Activated T-cell treated with anti-CD3 and anti-CD28 coated beads for 4 hours (primary cell): ENCODE measurements at regions not wholly inside any gene's neighbourhood (a gene's known extent, or its start where the extent isn't known, plus 50 kb on each side); places are given as distances from the start of the nearest gene placed in this dataset.
"Not testable (repeated sequence)": the region's sequence is repeated elsewhere in the genome, so short reads cannot be mapped to it uniquely, and the experiment has no call there.

Experiments
- DNase-seq: peaks from one replicate; pipeline ENCODE4 v3.0.0-alpha.2; 2020

GRCh38 chr2:16057661-16058060 is 117.3 kb downstream of the MYCN start:
- no peak for DNase-seq

- no peak for DNase-seq
These were observed 115.7 kb downstream of the MYCN start for GRCh38 chr2:16055848-16056580.

GRCh38 chr2:16053437-16054257 is 113.3 kb downstream of the MYCN start:
- DNase-seq: no peak

GRCh38 chr2:16052571-16053052 is 112.3 kb downstream of the MYCN start:
- DNase-seq: not testable (repeated sequence)

GRCh38 chr2:16051841-16052564 is 111.7 kb downstream of the MYCN start:
- DNase-seq: no peak

GRCh38 chr2:16050908-16051489 is 110.6 kb downstream of the MYCN start:
- DNase-seq: no peak

GRCh38 chr2:16050261-16050907 is 110.0 kb downstream of the MYCN start:
- DNase-seq: no peak

- no peak for DNase-seq
These were observed 109.1 kb downstream of the MYCN start for GRCh38 chr2:16049406-16049805.

GRCh38 chr2:16048466-16048865 is 108.1 kb downstream of the MYCN start:
- DNase-seq: no peak

- DNase-seq: no peak
These were observed 107.4 kb downstream of the MYCN start for GRCh38 chr2:16047701-16048100.

- no peak for DNase-seq
These were observed 106.3 kb downstream of the MYCN start for GRCh38 chr2:16046649-16047048.

GRCh38 chr2:16045653-16046352 is 105.5 kb downstream of the MYCN start:
- DNase-seq: no peak

- DNase-seq: no peak
These were observed 104.7 kb downstream of the MYCN start for GRCh38 chr2:16044946-16045456.

- DNase-seq: no peak
These were observed 103.3 kb downstream of the MYCN start for GRCh38 chr2:16043627-16044026.

GRCh38 chr2:16043192-16043591 is 102.8 kb downstream of the MYCN start:
- DNase-seq: no peak

- DNase-seq: no peak
These were observed 101.9 kb downstream of the MYCN start for GRCh38 chr2:16042201-16042700.

GRCh38 chr2:16040271-16041010 is 100.1 kb downstream of the MYCN start:
- no peak for DNase-seq

GRCh38 chr2:16039823-16040222 is 99.5 kb downstream of the MYCN start:
- no peak for DNase-seq

GRCh38 chr2:16039055-16039454 is 98.7 kb downstream of the MYCN start:
- no peak for DNase-seq

- DNase-seq: no peak
These were observed 98.3 kb downstream of the MYCN start for GRCh38 chr2:16038621-16039020.
